ENCODE measurements at regions not wholly inside any gene's neighbourhood (a gene's known extent, or its start where the extent isn't known, plus 50 kb on each side); places are given as distances from the start of the nearest gene placed in this dataset.

DNA sequence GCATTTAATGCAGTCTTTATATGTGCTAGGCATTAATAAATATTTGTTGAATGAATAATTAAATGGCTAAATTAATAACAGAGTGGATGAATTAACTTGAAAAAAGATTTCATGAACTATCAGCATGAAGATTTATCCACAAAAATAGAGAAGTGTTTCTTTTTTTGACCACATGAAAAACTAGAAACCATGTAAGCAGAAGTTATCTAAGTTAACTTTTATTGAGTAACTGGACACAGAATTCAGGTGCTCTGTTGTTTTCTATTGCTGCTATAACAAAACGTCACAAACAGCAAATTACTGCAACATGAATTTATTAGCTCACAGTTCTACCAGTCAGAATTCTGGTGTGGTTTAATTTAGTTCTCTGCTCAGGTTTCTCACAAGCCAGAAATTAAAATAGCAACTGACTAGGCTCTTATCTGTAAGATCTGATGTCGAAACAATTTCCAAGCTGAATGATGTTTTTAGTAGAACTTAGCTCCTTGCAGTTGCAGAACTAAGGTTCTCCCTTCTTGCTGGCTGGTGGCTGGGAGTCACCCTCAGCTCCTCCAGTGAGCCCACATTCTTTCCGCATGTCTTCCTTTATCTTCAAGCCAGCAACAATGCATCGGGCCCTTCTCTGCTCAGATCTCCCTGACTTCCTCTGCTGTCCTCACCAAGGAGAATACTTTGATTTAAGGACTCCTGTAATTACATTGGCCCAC is 810.2 kb upstream of the ALCAM start:
- FAIRE-seq (no peak), DNase-seq (ENCODE audit: low read depth in 1 of 2, low spot score in 2 of 2) (no peak)
- no peak overlapping the region for H3K18ac ChIP-seq (ENCODE audit: extremely low read depth, low read length)
- H2BK12ac ChIP-seq (ENCODE audit: low read depth, low read length), result no peak overlapping the region
- WGBS, 2 experiments (ENCODE audit: extremely low coverage in 1 of 2, insufficient coverage in 1 of 2, insufficient read length in 1 of 2, insufficient replicate concordance in 2 of 2, low coverage in 1 of 2, low lambda C conversion rate in 2 of 2, missing lambda C conversion rate in 1 of 2), result 79% methylated on average over 4 of the region's 4 CpGs; no CpG with 5 or more reads in 1 of the 2 experiments
- no peaks in the 10 kb centered on the region for H3K36me3 ChIP-seq (ENCODE audit: control insufficient read depth in 2 of 4, insufficient read depth in 4 of 4, low read length in 3 of 4)
- TF ChIP-seq RXRA (IDR thresholded peaks at IDR 0.05; ENCODE audit: insufficient read depth, low read depth, low read length) (no peak), CREB1 (IDR thresholded peaks at IDR 0.05) (no peak), NANOG (IDR thresholded peaks at IDR 0.05; ENCODE audit: insufficient read depth, low read depth, low read length, poor library complexity, severe bottlenecking) (no peak), CEBPB (IDR thresholded peaks at IDR 0.05; ENCODE audit: low read depth, low read length) (no peak), KDM4A (IDR thresholded peaks at IDR 0.05; ENCODE audit: low read depth, low read length, severe bottlenecking) (no peak), BRCA1 (IDR thresholded peaks at IDR 0.05; ENCODE audit: low read depth, low read length) (no peak), RBBP5 (IDR thresholded peaks at IDR 0.05; ENCODE audit: borderline replicate concordance, low read depth, low read length) (no peak), JUND (IDR thresholded peaks at IDR 0.05; ENCODE audit: low read length) (no peak), SP4 (IDR thresholded peaks at IDR 0.05; ENCODE audit: low read length) (no peak), SIX5 (IDR thresholded peaks at IDR 0.05; ENCODE audit: low read depth, low read length) (no peak)
- no peak overlapping the region for H3K9ac ChIP-seq (replicated peaks in 1 of 4; ENCODE audit: extremely low read depth in 1 of 4, low read depth in 3 of 4, low read length in 3 of 4)
- H3K4me2 ChIP-seq (ENCODE audit: insufficient read depth in 1 of 2, low read depth in 2 of 2, low read length in 2 of 2), result no peak overlapping the region
- H2AK5ac ChIP-seq (ENCODE audit: low read depth, low read length), result no peak overlapping the region
- no peak overlapping the region for H2BK5ac ChIP-seq (ENCODE audit: low read depth, low read length)
- no peak overlapping the region for H2AFZ ChIP-seq (ENCODE audit: low read length)
- no peaks in the 10 kb centered on the region; a peak in 1 of 7 replicates for H3K27me3 ChIP-seq (replicated peaks in 1 of 4; ENCODE audit: control insufficient read depth in 3 of 4, extremely low read depth in 1 of 4, insufficient read depth in 3 of 4, low read length in 3 of 4)
- no peak overlapping the region for H4K5ac ChIP-seq (ENCODE audit: insufficient read length, low read depth, low read length)
- H2BK15ac ChIP-seq (ENCODE audit: low read length), result no peak overlapping the region
- H4K91ac ChIP-seq (replicated peaks; ENCODE audit: insufficient read length, low read length), result no peak overlapping the region
- no peaks in the 10 kb centered on the region for H3K4me1 ChIP-seq (replicated peaks in 1 of 4; ENCODE audit: control insufficient read depth in 3 of 4, insufficient read depth in 4 of 4, low read length in 3 of 4)
- no peak overlapping the region for H4K8ac ChIP-seq (ENCODE audit: extremely low read depth, insufficient read depth, low read length)
- H3K23me2 ChIP-seq (ENCODE audit: low read depth, low read length), result no peaks in the 10 kb centered on the region
- no peak overlapping the region for H3K14ac ChIP-seq (ENCODE audit: insufficient read length)
- no peaks in the 10 kb centered on the region for H3K9me3 ChIP-seq (ENCODE audit: insufficient read depth in 2 of 2, low read depth in 1 of 2, low read length in 1 of 2)
- no peak overlapping the region for H2BK20ac ChIP-seq (ENCODE audit: low read length)
- ChIA-PET CTCF (ENCODE audit: partially characterized antibody) (interaction anchor here (1.2 to 2.5 kb wide), 2 partner anchors 40 to 284 kb away, joined by 3 to 9 read pairs; no protein-coding TSS in a partner anchor), POLR2A (ENCODE audit: partially characterized antibody) (no interaction called here)
- no peak overlapping the region for H3K4me3 ChIP-seq (ENCODE audit: extremely low read depth in 1 of 4, insufficient read depth in 2 of 4, low read depth in 3 of 4, low read length in 4 of 4)
- no peak overlapping the region for H3K27ac ChIP-seq (ENCODE audit: low read depth, low read length)
- H4K20me1 ChIP-seq (replicated peaks in 1 of 2; ENCODE audit: control insufficient read depth in 1 of 2, insufficient read depth in 2 of 2, low read length in 2 of 2), result no peaks in the 10 kb centered on the region
- H3K56ac ChIP-seq (replicated peaks; ENCODE audit: insufficient read length, low read depth, low read length), result no peak overlapping the region
- H3K4ac ChIP-seq (replicated peaks; ENCODE audit: insufficient read length, low read depth, low read length), result no peak overlapping the region
- H3K23ac ChIP-seq (ENCODE audit: insufficient read length), result no peak overlapping the region
- no peak overlapping the region for H2BK120ac ChIP-seq (replicated peaks; ENCODE audit: low read depth, low read length)
- no peaks in the 10 kb centered on the region for H3K79me1 ChIP-seq (ENCODE audit: low read depth, low read length)
- H3K79me2 ChIP-seq (ENCODE audit: control insufficient read depth in 1 of 2, insufficient read depth in 2 of 2, low read length in 2 of 2), result no peaks in the 10 kb centered on the region
